Prostate gland (tissue), 2 donors: ENCODE measurements at regions not wholly inside any gene's neighbourhood (a gene's known extent, or its start where the extent isn't known, plus 50 kb on each side); places are given as distances from the start of the nearest gene placed in this dataset.

ENCODE experiments used
- POLR2AphosphoS5 ChIP-seq: sonication (generic); formaldehyde crosslinking; IDR thresholded peaks from one replicate; pipeline ENCODE4 v1.6.1; 2017; ENCODE audit warnings: antibody characterized with exemption
- TF ChIP-seq, protein P1 (sequence below), 4 experiments: fragments of 200-600 bp in 2 of 4; fragments of 450-650 bp in 2 of 4; sonication (generic) in 2 of 4; IDR thresholded peaks; 1 replicate in 3 of 4; 2 replicates in 1 of 4; pipeline ENCODE4 v1.5.1; 2016 to 2019; ENCODE audit warnings: antibody characterized with exemption in 4 of 4, mild to moderate bottlenecking in 2 of 4, moderate library complexity in 2 of 4

DNA sequence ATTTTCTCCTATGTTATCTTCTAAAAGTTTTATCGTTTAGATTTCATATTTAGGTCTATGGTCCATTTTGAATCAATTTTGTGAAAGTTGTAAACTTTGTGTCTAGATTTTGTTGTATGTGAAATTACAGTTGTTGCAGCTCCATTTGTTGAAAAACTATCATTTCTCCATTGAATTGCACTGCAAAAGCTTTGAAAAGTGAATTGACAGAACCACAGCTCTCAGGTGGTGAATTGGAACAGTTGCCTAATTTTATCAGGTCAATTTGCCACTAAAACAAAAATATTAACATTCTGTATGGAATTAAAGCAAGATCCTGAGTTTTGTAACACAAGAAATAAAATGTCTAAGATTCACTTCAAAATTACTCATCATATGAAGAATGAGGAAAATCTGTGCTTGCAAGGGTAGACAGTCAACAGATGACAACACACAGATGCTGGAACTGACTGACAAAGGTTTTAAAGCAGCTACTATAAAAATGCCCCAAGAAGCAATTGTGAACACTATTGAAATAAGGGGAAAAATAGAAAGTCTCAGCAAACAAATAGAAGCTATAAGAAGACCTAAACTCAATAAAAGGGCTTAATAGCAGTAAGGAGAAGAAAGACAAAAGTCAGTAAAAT, 346.7 kb downstream of the PAX1 start:
- TF ChIP-seq, protein P1, sequence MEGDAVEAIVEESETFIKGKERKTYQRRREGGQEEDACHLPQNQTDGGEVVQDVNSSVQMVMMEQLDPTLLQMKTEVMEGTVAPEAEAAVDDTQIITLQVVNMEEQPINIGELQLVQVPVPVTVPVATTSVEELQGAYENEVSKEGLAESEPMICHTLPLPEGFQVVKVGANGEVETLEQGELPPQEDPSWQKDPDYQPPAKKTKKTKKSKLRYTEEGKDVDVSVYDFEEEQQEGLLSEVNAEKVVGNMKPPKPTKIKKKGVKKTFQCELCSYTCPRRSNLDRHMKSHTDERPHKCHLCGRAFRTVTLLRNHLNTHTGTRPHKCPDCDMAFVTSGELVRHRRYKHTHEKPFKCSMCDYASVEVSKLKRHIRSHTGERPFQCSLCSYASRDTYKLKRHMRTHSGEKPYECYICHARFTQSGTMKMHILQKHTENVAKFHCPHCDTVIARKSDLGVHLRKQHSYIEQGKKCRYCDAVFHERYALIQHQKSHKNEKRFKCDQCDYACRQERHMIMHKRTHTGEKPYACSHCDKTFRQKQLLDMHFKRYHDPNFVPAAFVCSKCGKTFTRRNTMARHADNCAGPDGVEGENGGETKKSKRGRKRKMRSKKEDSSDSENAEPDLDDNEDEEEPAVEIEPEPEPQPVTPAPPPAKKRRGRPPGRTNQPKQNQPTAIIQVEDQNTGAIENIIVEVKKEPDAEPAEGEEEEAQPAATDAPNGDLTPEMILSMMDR (IDR thresholded peaks at IDR 0.05), result no peak
- no peak for TF ChIP-seq POLR2AphosphoS5
